ENCODE measurements at regions not wholly inside any gene's neighbourhood (a gene's known extent, or its start where the extent isn't known, plus 50 kb on each side); places are given as distances from the start of the nearest gene placed in this dataset.
"Not testable (repeated sequence)": the region's sequence is repeated elsewhere in the genome, so short reads cannot be mapped to it uniquely, and the experiment has no call there.

DNA sequence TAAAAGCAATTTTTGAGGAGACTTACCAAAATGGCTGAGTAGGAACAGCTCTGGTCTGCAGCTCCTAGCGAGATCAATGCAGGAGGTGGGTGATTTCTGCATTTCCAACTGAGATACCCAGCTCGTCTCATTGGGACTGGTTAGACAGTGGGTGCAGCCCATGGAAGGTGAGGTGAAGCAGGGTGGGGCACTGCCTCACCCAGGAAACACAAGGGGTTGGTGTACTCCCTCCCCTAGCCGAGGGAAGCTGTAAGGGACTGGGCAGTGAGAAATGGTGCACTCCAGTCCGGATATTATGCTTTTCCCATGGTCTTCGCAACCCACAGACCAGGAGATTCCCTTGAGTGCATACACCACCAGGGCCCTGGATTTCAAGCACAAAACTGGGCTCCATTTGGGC is 419.0 kb downstream of the NUP35 start:
- DNase-seq (ENCODE audit: extremely low spot score): no peak
- ChIA-PET CTCF (no interaction called here), POLR2A (no interaction called here)
- TF ChIP-seq FOXK2 (IDR thresholded peaks at IDR 0.05): no peak
- no peak for TF ChIP-seq ARNT (IDR thresholded peaks at IDR 0.05)
- no peak for TF ChIP-seq ELF4 (IDR thresholded peaks at IDR 0.05)
- no peak for TF ChIP-seq LEF1 (IDR thresholded peaks at IDR 0.05; ENCODE audit: borderline replicate concordance)
- no peak for TF ChIP-seq FOXM1 (IDR thresholded peaks at IDR 0.05; ENCODE audit: borderline replicate concordance)
- no peak for TF ChIP-seq HDGF (IDR thresholded peaks at IDR 0.05; ENCODE audit: borderline replicate concordance)
- no peak for TF ChIP-seq TARDBP (IDR thresholded peaks at IDR 0.05)
- TF ChIP-seq SP1 (IDR thresholded peaks at IDR 0.05): no peak
- TF ChIP-seq CTBP1 (IDR thresholded peaks at IDR 0.05; ENCODE audit: borderline replicate concordance): no peak

DNA sequence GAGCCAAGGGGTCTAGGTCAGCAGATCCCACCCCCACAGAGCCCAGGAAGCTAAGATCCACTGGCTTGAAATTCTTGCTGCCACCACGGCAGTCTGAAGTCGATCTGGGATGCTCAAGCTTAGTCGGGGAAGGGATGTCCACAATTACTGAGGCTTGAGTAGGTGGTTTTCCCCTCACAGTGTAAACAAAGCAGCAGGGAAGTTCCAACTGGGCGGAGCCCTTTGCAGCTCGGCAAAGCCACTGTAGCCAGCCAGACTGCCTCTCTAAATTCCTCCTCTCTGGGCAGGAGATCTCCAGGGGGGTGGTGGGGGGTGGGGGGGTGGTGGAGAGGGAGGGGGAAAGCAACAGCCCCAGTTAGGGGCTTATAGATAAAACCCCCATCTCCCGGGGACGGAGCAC is 419.5 kb downstream of the NUP35 start:
- no peak for DNase-seq (ENCODE audit: extremely low spot score)
- no peak for TF ChIP-seq TARDBP (IDR thresholded peaks at IDR 0.05)
- TF ChIP-seq FOXK2 (IDR thresholded peaks at IDR 0.05): no peak
- TF ChIP-seq FOXM1 (IDR thresholded peaks at IDR 0.05; ENCODE audit: borderline replicate concordance): no peak
- TF ChIP-seq ARNT (IDR thresholded peaks at IDR 0.05): no peak
- POLR2A ChIA-PET: no interaction called here
- CTCF ChIA-PET: no interaction called here

DNA sequence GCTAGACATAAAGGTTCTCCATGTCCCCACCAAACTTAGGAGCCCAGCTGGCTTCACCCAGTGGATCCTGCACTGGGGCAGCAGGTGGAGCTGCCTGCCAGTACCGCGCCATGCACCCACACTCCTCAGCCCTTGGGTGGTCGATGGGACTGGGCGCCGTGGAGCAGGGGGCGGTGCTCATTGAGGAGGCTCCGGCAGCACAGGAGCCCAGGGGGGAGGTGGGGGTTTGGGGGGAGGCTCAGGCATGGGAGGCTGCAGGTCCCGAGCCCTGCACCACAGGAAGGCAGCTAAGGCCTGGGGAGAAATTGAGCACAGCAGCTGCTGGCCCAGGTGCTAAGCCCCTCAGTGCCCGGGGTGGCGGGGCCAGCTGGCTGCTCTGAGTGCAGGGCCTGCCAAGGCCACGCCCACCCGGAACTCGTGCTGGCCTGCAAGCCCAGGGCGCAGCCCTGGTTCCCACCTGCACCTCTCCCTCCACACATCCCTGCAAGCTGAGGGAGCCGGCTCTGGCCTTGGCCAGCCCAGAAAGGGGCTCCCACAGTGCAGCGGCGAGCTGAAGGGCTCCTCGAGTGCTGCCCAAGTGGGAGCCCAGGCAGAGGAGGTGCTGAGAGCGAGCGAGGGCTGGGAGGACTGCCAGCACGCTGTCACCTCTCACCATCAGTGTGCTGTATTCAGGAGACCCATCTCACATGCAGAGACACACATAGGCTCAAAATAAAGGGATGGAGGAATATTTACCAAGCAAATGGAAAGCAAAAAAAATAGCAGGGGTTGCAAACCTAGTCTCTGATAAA is 422.5 kb downstream of the NUP35 start:
- DNase-seq (ENCODE audit: extremely low spot score); POLR2A ChIA-PET; CTCF ChIA-PET: not testable (repeated sequence)

- CTCF ChIA-PET: no interaction called here
- no peak for TF ChIP-seq TARDBP (IDR thresholded peaks at IDR 0.05)
- no peak for TF ChIP-seq FOXK2 (IDR thresholded peaks at IDR 0.05)
- no peak for TF ChIP-seq CTBP1 (IDR thresholded peaks at IDR 0.05; ENCODE audit: borderline replicate concordance)
- no peak for TF ChIP-seq ARNT (IDR thresholded peaks at IDR 0.05)
- TF ChIP-seq LEF1 (IDR thresholded peaks at IDR 0.05; ENCODE audit: borderline replicate concordance): no peak
- TF ChIP-seq PKNOX1 (IDR thresholded peaks at IDR 0.05): no peak
- no peak for TF ChIP-seq FOXM1 (IDR thresholded peaks at IDR 0.05; ENCODE audit: borderline replicate concordance)
- no peak for TF ChIP-seq FOXA1 (IDR thresholded peaks at IDR 0.05)
- no peak for TF ChIP-seq SUZ12 (IDR thresholded peaks at IDR 0.05)
- TF ChIP-seq L3MBTL2 (conservative IDR thresholded peaks at IDR 0.05): no peak
- DNase-seq (ENCODE audit: extremely low spot score): no peak
- POLR2A ChIA-PET: no interaction called here
Measured at GRCh38 chr2:183552716-183553115, 428.5 kb downstream of the NUP35 start.

GRCh38 chr2:183564726-183565125 is 440.5 kb downstream of the NUP35 start:
- ChIA-PET POLR2A (no interaction called here), CTCF (no interaction called here)
- DNase-seq (ENCODE audit: extremely low spot score): no peak
- TF ChIP-seq ARNT (IDR thresholded peaks at IDR 0.05) (no peak), FOXA1 (IDR thresholded peaks at IDR 0.05) (no peak), TARDBP (IDR thresholded peaks at IDR 0.05) (no peak), CTBP1 (IDR thresholded peaks at IDR 0.05; ENCODE audit: borderline replicate concordance) (no peak), ELF4 (IDR thresholded peaks at IDR 0.05) (no peak), FOXM1 (IDR thresholded peaks at IDR 0.05; ENCODE audit: borderline replicate concordance) (no peak), BHLHE40 (IDR thresholded peaks at IDR 0.05; ENCODE audit: borderline replicate concordance) (no peak), SUZ12 (IDR thresholded peaks at IDR 0.05) (no peak), FOXK2 (IDR thresholded peaks at IDR 0.05) (no peak), PKNOX1 (IDR thresholded peaks at IDR 0.05) (no peak), HDGF (IDR thresholded peaks at IDR 0.05; ENCODE audit: borderline replicate concordance) (no peak), LEF1 (IDR thresholded peaks at IDR 0.05; ENCODE audit: borderline replicate concordance) (no peak), NFRKB (IDR thresholded peaks at IDR 0.05) (no peak), ZNF384 (IDR thresholded peaks at IDR 0.05) (no peak), L3MBTL2 (conservative IDR thresholded peaks at IDR 0.05) (no peak), SP1 (IDR thresholded peaks at IDR 0.05) (no peak)

DNA sequence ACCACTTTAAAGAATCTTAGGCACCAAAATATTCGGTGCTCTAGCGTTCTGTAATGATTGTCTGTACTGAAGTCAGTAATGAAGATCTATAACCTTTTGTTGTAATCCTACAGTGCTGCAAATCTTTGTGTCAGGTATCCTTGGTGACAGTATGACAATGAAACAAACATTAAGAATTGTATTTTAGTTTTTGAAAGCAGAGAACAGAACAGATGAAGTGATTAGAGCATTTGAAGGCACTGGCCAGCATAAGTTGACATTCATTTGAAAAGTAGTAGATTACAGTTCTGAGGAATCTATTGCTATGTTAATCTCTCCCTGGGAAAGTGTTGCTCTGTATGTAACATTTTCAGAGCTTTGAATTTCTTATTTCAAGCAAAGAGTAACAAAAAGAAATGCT is 451.2 kb downstream of the NUP35 start:
- ChIA-PET CTCF (no interaction called here), POLR2A (no interaction called here)
- TF ChIP-seq L3MBTL2 (conservative IDR thresholded peaks at IDR 0.05): no peak
- no peak for TF ChIP-seq PKNOX1 (IDR thresholded peaks at IDR 0.05)
- TF ChIP-seq CTBP1 (IDR thresholded peaks at IDR 0.05; ENCODE audit: borderline replicate concordance): no peak
- no peak for TF ChIP-seq FOXK2 (IDR thresholded peaks at IDR 0.05)
- TF ChIP-seq SUZ12 (IDR thresholded peaks at IDR 0.05): no peak
- no peak for TF ChIP-seq FOXM1 (IDR thresholded peaks at IDR 0.05; ENCODE audit: borderline replicate concordance)
- no peak for TF ChIP-seq ZNF384 (IDR thresholded peaks at IDR 0.05)
- no peak for TF ChIP-seq BHLHE40 (IDR thresholded peaks at IDR 0.05; ENCODE audit: borderline replicate concordance)
- DNase-seq (ENCODE audit: extremely low spot score): no peak

GRCh38 chr2:183579686-183580085 is 455.4 kb downstream of the NUP35 start:
- ChIA-PET CTCF (no interaction called here), POLR2A (no interaction called here)
- DNase-seq (ENCODE audit: extremely low spot score): no peak
- TF ChIP-seq ELF4 (IDR thresholded peaks at IDR 0.05) (no peak), HDGF (IDR thresholded peaks at IDR 0.05; ENCODE audit: borderline replicate concordance) (no peak), SUZ12 (IDR thresholded peaks at IDR 0.05) (no peak), PKNOX1 (IDR thresholded peaks at IDR 0.05) (no peak), CTBP1 (IDR thresholded peaks at IDR 0.05; ENCODE audit: borderline replicate concordance) (no peak), L3MBTL2 (conservative IDR thresholded peaks at IDR 0.05) (no peak), TARDBP (IDR thresholded peaks at IDR 0.05) (no peak), LEF1 (IDR thresholded peaks at IDR 0.05; ENCODE audit: borderline replicate concordance) (no peak), FOXA1 (IDR thresholded peaks at IDR 0.05) (no peak), FOXK2 (IDR thresholded peaks at IDR 0.05) (no peak), SP1 (IDR thresholded peaks at IDR 0.05) (no peak), ARNT (IDR thresholded peaks at IDR 0.05) (no peak), ZNF384 (IDR thresholded peaks at IDR 0.05) (no peak), FOXM1 (IDR thresholded peaks at IDR 0.05; ENCODE audit: borderline replicate concordance) (no peak), BHLHE40 (IDR thresholded peaks at IDR 0.05; ENCODE audit: borderline replicate concordance) (no peak), NFRKB (IDR thresholded peaks at IDR 0.05) (no peak)
